ENCODE measurements at regions not wholly inside any gene's neighbourhood (a gene's known extent, or its start where the extent isn't known, plus 50 kb on each side); places are given as distances from the start of the nearest gene placed in this dataset.

DNA sequence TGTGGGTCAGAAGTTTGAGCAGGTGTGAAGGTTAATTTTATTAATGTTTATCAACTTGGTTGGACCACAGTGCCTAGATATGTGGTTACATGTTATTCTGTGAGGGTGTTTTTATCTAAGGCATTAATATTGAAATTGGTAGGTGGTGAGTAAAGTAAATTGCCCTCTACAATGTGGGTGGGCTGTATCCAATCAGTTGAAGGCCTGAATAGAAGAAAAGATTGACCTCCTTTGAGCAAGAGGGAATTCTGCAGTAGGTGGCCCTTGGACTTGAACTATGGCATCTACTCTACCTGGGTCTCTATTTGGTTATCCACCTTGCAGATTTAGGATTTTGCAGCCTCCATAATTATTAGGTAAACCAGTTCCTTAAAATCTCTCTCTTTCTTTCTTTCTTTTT lies 356.8 kb upstream of the EEF2KMT start:
- DNase-seq (ENCODE audit: extremely low spot score) = no peak
- POLR2A ChIA-PET = no interaction called here
- CTCF ChIA-PET = no interaction called here
- TF ChIP-seq CTCF (IDR thresholded peaks at IDR 0.05; ENCODE audit: control extremely low read depth, extremely low read depth, low read depth, missing control alignments) = no peak

GRCh38 chr16:5451641-5452040 lies 354.0 kb upstream of the EEF2KMT start:
- ChIA-PET POLR2A (no interaction called here), CTCF (no interaction called here)
- DNase-seq (ENCODE audit: extremely low spot score) = no peak
- no peak for TF ChIP-seq CTCF (IDR thresholded peaks at IDR 0.05; ENCODE audit: control extremely low read depth, extremely low read depth, low read depth, missing control alignments)

- no peak for DNase-seq (ENCODE audit: extremely low spot score)
- TF ChIP-seq CTCF (IDR thresholded peaks at IDR 0.05; ENCODE audit: control extremely low read depth, extremely low read depth, low read depth, missing control alignments) = no peak
- POLR2A ChIA-PET = no interaction called here
- CTCF ChIA-PET = no interaction called here
These were observed 353.0 kb upstream of the EEF2KMT start for GRCh38 chr16:5450409-5451104.

- ChIA-PET POLR2A (no interaction called here), CTCF (no interaction called here)
- no peak for DNase-seq (ENCODE audit: extremely low spot score)
- no peak for TF ChIP-seq CTCF (IDR thresholded peaks at IDR 0.05; ENCODE audit: control extremely low read depth, extremely low read depth, low read depth, missing control alignments)
These were observed 352.3 kb upstream of the EEF2KMT start for GRCh38 chr16:5449901-5450300.

GRCh38 chr16:5448798-5449197 lies 351.2 kb upstream of the EEF2KMT start:
- CTCF ChIA-PET = interaction anchor here (0.8 kb wide), 1 partner anchor 15 kb away, joined by 3 read pairs; no protein-coding TSS in a partner anchor
- POLR2A ChIA-PET = no interaction called here
- TF ChIP-seq CTCF (IDR thresholded peaks at IDR 0.05; ENCODE audit: control extremely low read depth, extremely low read depth, low read depth, missing control alignments) = no peak
- no peak for DNase-seq (ENCODE audit: extremely low spot score)

GRCh38 chr16:5447734-5448133 lies 350.1 kb upstream of the EEF2KMT start:
- no peak for DNase-seq (ENCODE audit: extremely low spot score)
- CTCF ChIA-PET = interaction anchor here (1.6 kb wide), 1 partner anchor 168 kb away, joined by 4 read pairs; no protein-coding TSS in a partner anchor
- no peak for TF ChIP-seq CTCF (IDR thresholded peaks at IDR 0.05; ENCODE audit: control extremely low read depth, extremely low read depth, low read depth, missing control alignments)
- POLR2A ChIA-PET = no interaction called here
